HG02759 (cell line): ENCODE measurements at regions not wholly inside any gene's neighbourhood (a gene's known extent, or its start where the extent isn't known, plus 50 kb on each side); places are given as distances from the start of the nearest gene placed in this dataset.

Experiments
- ATAC-seq: cut with Tn5 transposase; IDR thresholded peaks from one replicate; pipeline ENCODE4 v1.9.1; 2021; ENCODE audit warnings: mild to moderate bottlenecking, moderate library complexity; ENCODE audit not compliant: unreplicated experiment

- no peak for ATAC-seq
Measured at GRCh38 chr5:114678778-114679177, 316.9 kb downstream of the KCNN2 start.

- ATAC-seq, result no peak
Measured at GRCh38 chr5:114665551-114665950, 303.7 kb downstream of the KCNN2 start.

DNA sequence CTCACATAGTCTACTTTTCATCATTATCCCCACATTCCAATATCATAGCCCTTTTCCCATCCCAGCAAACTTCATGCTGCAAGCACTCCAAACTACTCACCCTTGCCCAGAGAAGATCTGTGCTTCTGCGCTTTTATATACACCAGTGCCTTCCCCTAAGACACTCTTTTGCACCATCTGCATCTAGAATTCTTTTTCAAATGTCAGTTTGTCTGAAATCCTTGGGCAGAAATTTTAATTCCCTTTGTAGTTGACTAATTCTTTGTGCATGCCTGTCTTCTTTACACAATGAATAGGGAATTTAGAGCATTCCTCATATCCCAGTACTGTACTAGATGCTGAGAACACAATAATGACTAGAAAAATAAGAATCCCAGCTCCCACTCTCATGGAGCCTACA, 298.9 kb downstream of the KCNN2 start:
- ATAC-seq, result no peak

DNA sequence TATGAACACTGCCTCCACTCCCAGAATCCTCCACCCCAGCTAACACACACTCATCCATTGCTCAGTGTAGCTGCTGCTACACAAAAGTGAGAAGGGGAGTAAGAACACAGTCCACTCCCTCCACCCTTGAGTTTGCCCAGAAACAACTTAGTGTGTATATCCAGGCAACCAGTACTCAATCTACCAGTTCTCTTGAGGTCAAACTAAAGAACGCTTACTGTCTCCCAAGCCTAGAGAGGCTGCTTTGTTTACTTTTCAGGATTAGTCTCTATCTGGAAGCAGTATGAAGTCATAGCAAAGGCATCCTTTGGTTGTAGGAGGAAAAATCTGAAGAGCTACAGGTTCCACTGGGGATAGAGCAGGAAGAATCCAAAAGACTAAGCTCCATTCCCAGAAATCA, 296.3 kb downstream of the KCNN2 start:
- no peak for ATAC-seq

- no peak for ATAC-seq
Measured at GRCh38 chr5:114657342-114658130, 295.7 kb downstream of the KCNN2 start.

GRCh38 chr5:114649878-114650277, 288.0 kb downstream of the KCNN2 start:
- no peak for ATAC-seq

- no peak for ATAC-seq
Measured at GRCh38 chr5:114648940-114649339, 287.1 kb downstream of the KCNN2 start.

DNA sequence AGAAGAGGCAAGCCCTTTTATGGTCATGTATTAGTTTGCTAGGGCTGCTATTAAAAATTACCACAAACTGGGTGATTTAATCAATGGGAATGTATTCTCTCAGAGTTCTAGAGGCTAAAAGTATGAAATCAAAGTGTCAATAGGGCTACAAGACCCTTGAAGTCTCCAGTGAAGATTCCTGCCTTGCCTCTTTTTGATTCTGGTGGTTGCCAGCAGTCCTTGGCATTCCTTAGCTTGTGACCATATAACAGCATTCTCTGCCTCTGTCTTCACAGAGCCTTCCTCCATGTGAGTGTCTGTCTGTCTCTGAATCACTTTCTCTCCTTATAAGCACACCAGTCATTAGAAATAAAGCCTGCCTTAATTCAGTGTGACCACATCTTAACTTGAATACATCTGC, 282.7 kb downstream of the KCNN2 start:
- no peak for ATAC-seq

GRCh38 chr5:114636271-114636670, 274.4 kb downstream of the KCNN2 start:
- ATAC-seq, result no peak

GRCh38 chr5:114634967-114635901, 273.4 kb downstream of the KCNN2 start:
- no peak for ATAC-seq

DNA sequence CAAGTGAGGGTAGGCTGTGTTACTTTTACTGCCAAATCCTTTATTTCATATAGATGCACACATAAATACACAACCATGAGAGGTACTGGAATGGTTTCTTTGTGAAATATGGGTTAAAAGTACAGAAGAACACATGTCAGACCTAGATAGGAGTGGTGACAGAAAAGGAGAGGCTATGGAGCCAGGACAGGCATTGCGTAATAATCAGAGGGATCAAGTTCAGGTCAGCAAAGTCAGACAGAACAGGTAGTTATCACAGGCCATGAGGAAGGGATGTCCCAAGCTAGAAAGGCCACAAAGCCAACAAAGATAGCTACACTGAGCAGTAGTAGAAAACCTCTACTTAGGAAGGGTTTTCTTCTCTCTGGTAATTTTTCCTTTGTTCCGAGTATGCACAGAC, 272.6 kb downstream of the KCNN2 start:
- ATAC-seq, result no peak

DNA sequence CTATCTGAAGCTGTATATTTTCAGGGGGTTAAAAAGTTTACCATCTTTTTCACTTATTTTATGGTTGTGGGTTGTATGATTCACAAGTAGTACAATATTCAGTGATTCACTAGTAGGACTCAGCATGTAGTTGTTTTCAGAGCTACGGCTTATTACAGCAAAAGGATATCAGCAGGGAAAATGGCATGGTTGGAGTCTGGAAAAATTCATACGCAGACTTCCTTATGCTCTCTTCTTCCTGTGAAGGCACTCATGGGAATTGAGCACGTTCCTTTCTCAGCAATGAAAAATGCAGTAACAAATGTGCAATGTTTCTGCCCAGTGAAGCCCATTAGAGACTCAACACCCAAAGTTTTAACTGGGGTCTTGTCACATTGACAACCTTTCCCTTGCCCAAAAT, 250.5 kb downstream of the KCNN2 start:
- no peak for ATAC-seq

- ATAC-seq, result no peak
Measured at GRCh38 chr5:114581136-114581535, 219.3 kb downstream of the KCNN2 start.

GRCh38 chr5:114565871-114566270, 204.0 kb downstream of the KCNN2 start:
- no peak for ATAC-seq

- ATAC-seq, result no peak
Measured at GRCh38 chr5:114565139-114565538, 203.3 kb downstream of the KCNN2 start.

GRCh38 chr5:114561415-114561814, 199.5 kb downstream of the KCNN2 start:
- no peak for ATAC-seq
